ENCODE measurements at regions not wholly inside any gene's neighbourhood (a gene's known extent, or its start where the extent isn't known, plus 50 kb on each side); places are given as distances from the start of the nearest gene placed in this dataset.
A peak's percentile ranks its signal among the peaks of the same experiment; 100 is the strongest.

- DNase-seq (ENCODE audit: low read depth) = no peak
Measured at GRCh38 chr7:46763344-46763743, 818.6 kb downstream of the TNS3 start.

GRCh38 chr7:46759711-46760480 is 822.0 kb downstream of the TNS3 start:
- DNase-seq (ENCODE audit: low read depth) = peak; percentile 23

GRCh38 chr7:46756996-46757395 is 824.9 kb downstream of the TNS3 start:
- DNase-seq (ENCODE audit: low read depth) = no peak

- no peak for DNase-seq (ENCODE audit: low read depth)
Measured at GRCh38 chr7:46756256-46756655, 825.7 kb downstream of the TNS3 start.

GRCh38 chr7:46755120-46756034 is 826.5 kb downstream of the TNS3 start:
- DNase-seq (ENCODE audit: low read depth) = peak; percentile 39

GRCh38 chr7:46754140-46754720 is 827.7 kb downstream of the TNS3 start:
- peak; percentile 39 for DNase-seq (ENCODE audit: low read depth)

GRCh38 chr7:46753662-46754061 is 828.2 kb downstream of the TNS3 start:
- DNase-seq (ENCODE audit: low read depth) = no peak

GRCh38 chr7:46752881-46753366 is 829.0 kb downstream of the TNS3 start:
- DNase-seq (ENCODE audit: low read depth) = peak; percentile 79

GRCh38 chr7:46751927-46752723 is 829.8 kb downstream of the TNS3 start:
- peak; percentile 48 for DNase-seq (ENCODE audit: low read depth)

GRCh38 chr7:46751471-46751870 is 830.4 kb upstream of the IGFBP3 start:
- DNase-seq (ENCODE audit: low read depth) = no peak

GRCh38 chr7:46750321-46750865 is 829.3 kb upstream of the IGFBP3 start:
- DNase-seq (ENCODE audit: low read depth) = no peak

GRCh38 chr7:46747869-46748576 is 827.0 kb upstream of the IGFBP3 start:
- no peak for DNase-seq (ENCODE audit: low read depth)

GRCh38 chr7:46746695-46747687 is 825.9 kb upstream of the IGFBP3 start:
- DNase-seq (ENCODE audit: low read depth) = peak; percentile 55

- DNase-seq (ENCODE audit: low read depth) = no peak
Measured at GRCh38 chr7:46745707-46746090, 824.6 kb upstream of the IGFBP3 start.

GRCh38 chr7:46744957-46745706 is 824.1 kb upstream of the IGFBP3 start:
- no peak for DNase-seq (ENCODE audit: low read depth)

- no peak for DNase-seq (ENCODE audit: low read depth)
Measured at GRCh38 chr7:46742601-46743000, 821.5 kb upstream of the IGFBP3 start.

GRCh38 chr7:46741938-46742540 is 821.0 kb upstream of the IGFBP3 start:
- DNase-seq (ENCODE audit: low read depth) = no peak

GRCh38 chr7:46741181-46741580 is 820.1 kb upstream of the IGFBP3 start:
- DNase-seq (ENCODE audit: low read depth) = no peak

Data from HT1080 (cell line).